HCT116 (cell line): ENCODE measurements at regions not wholly inside any gene's neighbourhood (a gene's known extent, or its start where the extent isn't known, plus 50 kb on each side); places are given as distances from the start of the nearest gene placed in this dataset.

Source experiments
- ATAC-seq: fragments of 200-7000 bp; cut with Tn5 transposase; 2 replicates; pipeline ENCODE4 v1.9.1; 2020; ENCODE audit warnings: mild to moderate bottlenecking, moderate library complexity
- BruUV-seq: library from RNA; stranded (reverse); fragments of 400-500 nt; replicated peaks from 2 replicates; lab custom pipeline; 2021; lab: Mats Ljungman, UMichigan
- CTCF ChIA-PET: fragments of 300-600 bp; sonication (Branson Sonifier 250); formaldehyde crosslinking; loops from one replicate; lab custom pipeline; 2021; ENCODE audit warnings: antibody characterized with exemption; lab: Charles Lee
- POLR2A ChIA-PET: fragments of 300-600, 350-600 bp; sonication (Branson Sonifier 250); formaldehyde crosslinking; loops from one replicate; lab custom pipeline; 2021; ENCODE audit warnings: antibody characterized with exemption; lab: Charles Lee
- RAD21 ChIA-PET, 2 experiments: fragments of 300-600 bp; sonication (Branson Sonifier 250); formaldehyde crosslinking; loops; one replicate each; lab custom pipeline; 2023; ENCODE audit warnings: low total read pairs in 2 of 2; ENCODE audit not compliant: uncharacterized antibody in 2 of 2, unreplicated experiment in 2 of 2, low non-redundant PET in 1 of 2; lab: Charles Lee
- DNase-seq: peaks from one replicate; pipeline ENCODE4 v3.0.0-alpha.2; 2010; ENCODE audit warnings: low read depth, low spot score
- H2AFZ ChIP-seq: fragments of 200-600 bp; shearing (Covaris generic), sonication (generic); 2 replicates; pipeline ENCODE4 v1.6.1; 2017; ENCODE audit warnings: low read depth, mixed run types, mixed read lengths, antibody characterized with exemption, low read length; ENCODE audit not compliant: poor library complexity, severe bottlenecking
- H3K27ac ChIP-seq: 2 replicates; pipeline ENCODE4 v1.5.1; 2012; ENCODE audit warnings: low read depth, low read length
- H3K27me3 ChIP-seq: fragments of 200-600 bp; sonication (generic); 2 replicates; pipeline ENCODE4 v1.6.1; 2016; ENCODE audit warnings: mixed run types, low read length, mixed read lengths; ENCODE audit not compliant: insufficient read depth
- H3K36me3 ChIP-seq, 2 experiments: fragments of 200-500 bp in 1 of 2; fragments of 200-600 bp in 1 of 2; sonication (Bioruptor generic) in 1 of 2; sonication (generic) in 1 of 2; 2 replicates each; pipeline versions ENCODE4 v1.5.1 to v1.6.1; 2014 to 2016; ENCODE audit warnings: low read length in 2 of 2, inconsistent platforms in 1 of 2, mixed read lengths in 1 of 2, mixed run types in 1 of 2; ENCODE audit not compliant: insufficient read depth in 2 of 2, control insufficient read depth in 1 of 2
- H3K4me1 ChIP-seq, 2 experiments: fragments of 200-600 bp in 1 of 2; sonication (generic) in 1 of 2; 2 replicates each; pipeline versions ENCODE4 v1.5.1 to v1.6.1; 2012 to 2017; ENCODE audit warnings: low read length in 2 of 2, inconsistent platforms in 1 of 2, mild to moderate bottlenecking in 1 of 2, mixed read lengths in 1 of 2, mixed run types in 1 of 2, moderate library complexity in 1 of 2; ENCODE audit not compliant: insufficient read depth in 2 of 2, control insufficient read depth in 1 of 2
- H3K4me2 ChIP-seq: fragments of 200-600 bp; sonication (generic); 2 replicates; pipeline ENCODE4 v1.6.1; 2017; ENCODE audit warnings: mixed run types, low read length, mixed read lengths
- H3K4me3 ChIP-seq, 2 experiments: fragments of 200-600 bp in 1 of 2; sonication (generic) in 1 of 2; replicated peaks in 1 of 2; 2 replicates each; pipeline ENCODE4 v1.5.1; 2011 to 2016; ENCODE audit warnings: low read length in 2 of 2, control low read depth in 1 of 2, low read depth in 1 of 2, mild to moderate bottlenecking in 1 of 2, mixed read lengths in 1 of 2, mixed run types in 1 of 2
- H3K79me2 ChIP-seq: fragments of 200-600 bp; sonication (generic); 2 replicates; pipeline ENCODE4 v1.6.1; 2017; ENCODE audit warnings: mild to moderate bottlenecking, mixed run types, low read length, moderate library complexity, mixed read lengths; ENCODE audit not compliant: insufficient read depth
- H3K9ac ChIP-seq: fragments of 200-600 bp; sonication (generic); 2 replicates; pipeline ENCODE4 v1.6.1; 2016; ENCODE audit warnings: low read length, mixed read lengths
- H3K9me2 ChIP-seq: fragments of 200-600 bp; sonication (generic), shearing (Covaris generic); 2 replicates; pipeline ENCODE4 v1.6.1; 2017; ENCODE audit warnings: mixed run types, mild to moderate bottlenecking, moderate library complexity; ENCODE audit not compliant: insufficient read depth
- H3K9me3 ChIP-seq, 2 experiments: fragments of 200-500 bp in 1 of 2; fragments of 200-600 bp in 1 of 2; sonication (Bioruptor generic) in 1 of 2; sonication (generic) in 1 of 2; 2 replicates each; pipeline ENCODE4 v1.6.1; 2014 to 2017; ENCODE audit warnings: low read length in 2 of 2, mixed read lengths in 2 of 2, inconsistent platforms in 1 of 2, low read depth in 1 of 2, mild to moderate bottlenecking in 1 of 2, mixed run types in 1 of 2, moderate library complexity in 1 of 2; ENCODE audit not compliant: control insufficient read depth in 1 of 2, insufficient read depth in 1 of 2
- H4K20me1 ChIP-seq: fragments of 200-600 bp; sonication (generic), shearing (Covaris generic); 2 replicates; pipeline ENCODE4 v1.6.1; 2017; ENCODE audit warnings: mixed run types, mild to moderate bottlenecking, moderate library complexity; ENCODE audit not compliant: insufficient read depth
- ATF3 ChIP-seq: IDR thresholded peaks from 2 replicates; pipeline ENCODE4 v1.6.1; 2012
- CBX3 ChIP-seq: IDR thresholded peaks from 2 replicates; pipeline ENCODE4 v1.6.1; 2012; ENCODE audit warnings: low read depth
- CEBPB ChIP-seq: IDR thresholded peaks from 2 replicates; pipeline ENCODE4 v1.6.1; 2012; ENCODE audit warnings: low read depth
- EGR1 ChIP-seq: IDR thresholded peaks from 2 replicates; pipeline ENCODE4 v1.6.1; 2012; ENCODE audit warnings: low read depth
- ELF1 ChIP-seq: IDR thresholded peaks from 2 replicates; pipeline ENCODE4 v1.6.1; 2012; ENCODE audit warnings: low read depth, borderline replicate concordance
- EZH2 ChIP-seq: fragments of 200-600 bp; sonication (generic); IDR thresholded peaks from 2 replicates; pipeline ENCODE4 v1.6.1; 2017; ENCODE audit warnings: antibody characterized with exemption, mixed run types
- EZH2phosphoT487 ChIP-seq: fragments of 200-600 bp; IDR thresholded peaks from 2 replicates; pipeline ENCODE4 v1.6.1; 2018; ENCODE audit warnings: antibody characterized with exemption, borderline replicate concordance
- FOSL1 ChIP-seq: IDR thresholded peaks from 2 replicates; pipeline ENCODE4 v1.6.1; 2012; ENCODE audit warnings: low read depth
- JUND ChIP-seq: IDR thresholded peaks from 2 replicates; pipeline ENCODE4 v1.6.1; 2012
- POLR2A ChIP-seq: IDR thresholded peaks from 2 replicates; pipeline ENCODE4 v1.7.0; 2011; ENCODE audit warnings: borderline replicate concordance; ENCODE audit not compliant: insufficient read depth, insufficient read length; ENCODE audit errors: extremely low read depth
- POLR2AphosphoS5 ChIP-seq: IDR thresholded peaks from 2 replicates; pipeline ENCODE4 v1.6.1; 2011; ENCODE audit warnings: mild to moderate bottlenecking, low read depth, low read length, moderate library complexity
- REST ChIP-seq: IDR thresholded peaks from 2 replicates; pipeline ENCODE4 v1.6.1; 2012; ENCODE audit warnings: low read depth
- SIN3A ChIP-seq: IDR thresholded peaks from 2 replicates; pipeline ENCODE4 v1.6.1; 2012; ENCODE audit warnings: low read depth
- SP1 ChIP-seq: IDR thresholded peaks from 2 replicates; pipeline ENCODE4 v1.6.1; 2012; ENCODE audit warnings: low read depth
- SRF ChIP-seq: IDR thresholded peaks from 2 replicates; pipeline ENCODE4 v1.6.1; 2012; ENCODE audit warnings: low read depth
- YY1 ChIP-seq: IDR thresholded peaks from 2 replicates; pipeline ENCODE4 v1.6.1; 2011; ENCODE audit warnings: low read length, low read depth, moderate library complexity, mild to moderate bottlenecking; ENCODE audit not compliant: insufficient replicate concordance; ENCODE audit errors: extremely low read depth
- ZFX ChIP-seq: fragments of 450-650 bp; IDR thresholded peaks from 2 replicates; pipeline ENCODE4 v1.6.1; 2017
- ZNF274 ChIP-seq: fragments of 200-500 bp; sonication (Bioruptor generic); IDR thresholded peaks from 2 replicates; pipeline ENCODE4 v1.6.1; 2014; ENCODE audit warnings: mild to moderate bottlenecking, low read depth, low read length, inconsistent platforms
- intact Hi-C: fragments of 100-400 bp; cut with micrococcal nuclease; formaldehyde crosslinking; loops from 2 replicates; pipeline ENCODE4 v1.10.0; 2022
- TF ChIP-seq, protein P1 (sequence below), 3 experiments: fragments of 200-600 bp in 1 of 3; sonication (generic) in 1 of 3; IDR thresholded peaks in 2 of 3; conservative IDR thresholded peaks in 1 of 3; 2 replicates each; pipeline ENCODE4 v1.5.1; 2012 to 2017; ENCODE audit warnings: low read depth in 2 of 3, low read length in 2 of 3, antibody characterized with exemption in 1 of 3, borderline replicate concordance in 1 of 3, control low read depth in 1 of 3, mild to moderate bottlenecking in 1 of 3, mixed read lengths in 1 of 3, mixed run types in 1 of 3, moderate library complexity in 1 of 3; ENCODE audit not compliant: insufficient read depth in 1 of 3

DNA sequence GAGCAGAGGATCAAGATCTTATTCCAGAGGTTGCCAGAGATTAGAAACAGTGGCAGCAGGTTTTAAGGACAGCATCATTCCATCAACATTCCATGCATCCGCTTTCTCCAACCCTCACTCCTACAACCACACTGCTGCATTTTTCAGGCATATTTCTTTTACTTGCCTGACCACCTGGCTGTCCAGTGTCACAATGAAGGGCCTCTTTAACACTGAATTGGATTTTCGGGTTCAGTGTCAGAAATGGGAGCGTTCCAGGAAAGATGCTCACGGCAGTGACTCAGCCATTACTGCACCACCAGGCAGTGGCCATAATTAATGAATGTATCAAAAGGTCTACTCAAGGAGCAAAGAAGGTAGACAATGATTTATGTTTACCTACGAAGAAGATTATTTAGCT is 200.4 kb upstream of the ESRRG start:
- Histone ChIP-seq H3K9ac (no peak overlapping the region), H3K9me3 (no peaks in the 10 kb centered on the region), H3K36me3 (no peaks in the 10 kb centered on the region), H3K9me2 (no peaks in the 10 kb centered on the region), H3K4me2 (no peak overlapping the region), H3K4me3 (no peak overlapping the region), H3K79me2 (no peaks in the 10 kb centered on the region), H4K20me1 (no peaks in the 10 kb centered on the region), H3K27me3 (no peaks in the 10 kb centered on the region), H3K27ac (no peak overlapping the region), H2AFZ (no peak overlapping the region), H3K4me1 (no peaks in the 10 kb centered on the region)
- ATAC-seq (no peak), DNase-seq (no peak)
- CTCF ChIA-PET = no interaction called here
- no TSS peak for BruUV-seq
- RAD21 ChIA-PET = no interaction called here
- POLR2A ChIA-PET = no interaction called here
- intact Hi-C loops = no loop called here
- no peak for TF ChIP-seq EGR1
- no peak for TF ChIP-seq SRF
- TF ChIP-seq EZH2phosphoT487 = no peak
- no peak for TF ChIP-seq CBX3
- TF ChIP-seq POLR2AphosphoS5 = no peak
- TF ChIP-seq SIN3A = no peak
- no peak for TF ChIP-seq EZH2
- TF ChIP-seq ELF1 = no peak
- TF ChIP-seq ZFX = no peak
- no peak for TF ChIP-seq ZNF274
- TF ChIP-seq POLR2A = no peak
- TF ChIP-seq YY1 = no peak
- no peak for TF ChIP-seq SP1
- no peak for TF ChIP-seq JUND
- TF ChIP-seq FOSL1 = no peak
- TF ChIP-seq CEBPB = no peak
- TF ChIP-seq, protein P1, sequence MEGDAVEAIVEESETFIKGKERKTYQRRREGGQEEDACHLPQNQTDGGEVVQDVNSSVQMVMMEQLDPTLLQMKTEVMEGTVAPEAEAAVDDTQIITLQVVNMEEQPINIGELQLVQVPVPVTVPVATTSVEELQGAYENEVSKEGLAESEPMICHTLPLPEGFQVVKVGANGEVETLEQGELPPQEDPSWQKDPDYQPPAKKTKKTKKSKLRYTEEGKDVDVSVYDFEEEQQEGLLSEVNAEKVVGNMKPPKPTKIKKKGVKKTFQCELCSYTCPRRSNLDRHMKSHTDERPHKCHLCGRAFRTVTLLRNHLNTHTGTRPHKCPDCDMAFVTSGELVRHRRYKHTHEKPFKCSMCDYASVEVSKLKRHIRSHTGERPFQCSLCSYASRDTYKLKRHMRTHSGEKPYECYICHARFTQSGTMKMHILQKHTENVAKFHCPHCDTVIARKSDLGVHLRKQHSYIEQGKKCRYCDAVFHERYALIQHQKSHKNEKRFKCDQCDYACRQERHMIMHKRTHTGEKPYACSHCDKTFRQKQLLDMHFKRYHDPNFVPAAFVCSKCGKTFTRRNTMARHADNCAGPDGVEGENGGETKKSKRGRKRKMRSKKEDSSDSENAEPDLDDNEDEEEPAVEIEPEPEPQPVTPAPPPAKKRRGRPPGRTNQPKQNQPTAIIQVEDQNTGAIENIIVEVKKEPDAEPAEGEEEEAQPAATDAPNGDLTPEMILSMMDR (IDR thresholded peaks at IDR 0.05 in 2 of 3, conservative IDR thresholded peaks at IDR 0.05 in 1 of 3; ENCODE audit: borderline replicate concordance in 1 of 3, insufficient read depth in 1 of 3, low read depth in 2 of 3, low read length in 2 of 3) = no peak
- no peak for TF ChIP-seq REST
- no peak for TF ChIP-seq ATF3
